Breast epithelium (tissue), 3 donors: ENCODE measurements at regions not wholly inside any gene's neighbourhood (a gene's known extent, or its start where the extent isn't known, plus 50 kb on each side); places are given as distances from the start of the nearest gene placed in this dataset.

Experiments
- POLR2A ChIP-seq: fragments of 450-650 bp; IDR thresholded peaks from one replicate; pipeline ENCODE4 v1.6.1; 2016; ENCODE audit warnings: antibody characterized with exemption, mild to moderate bottlenecking, moderate library complexity
- TF ChIP-seq, protein P1 (sequence below), 3 donors: fragments of 450-650 bp; IDR thresholded peaks; one replicate each; pipeline ENCODE4 v1.5.1; 2016 to 2017; ENCODE audit warnings: antibody characterized with exemption in 3 of 3, mild to moderate bottlenecking in 3 of 3, moderate library complexity in 3 of 3

DNA sequence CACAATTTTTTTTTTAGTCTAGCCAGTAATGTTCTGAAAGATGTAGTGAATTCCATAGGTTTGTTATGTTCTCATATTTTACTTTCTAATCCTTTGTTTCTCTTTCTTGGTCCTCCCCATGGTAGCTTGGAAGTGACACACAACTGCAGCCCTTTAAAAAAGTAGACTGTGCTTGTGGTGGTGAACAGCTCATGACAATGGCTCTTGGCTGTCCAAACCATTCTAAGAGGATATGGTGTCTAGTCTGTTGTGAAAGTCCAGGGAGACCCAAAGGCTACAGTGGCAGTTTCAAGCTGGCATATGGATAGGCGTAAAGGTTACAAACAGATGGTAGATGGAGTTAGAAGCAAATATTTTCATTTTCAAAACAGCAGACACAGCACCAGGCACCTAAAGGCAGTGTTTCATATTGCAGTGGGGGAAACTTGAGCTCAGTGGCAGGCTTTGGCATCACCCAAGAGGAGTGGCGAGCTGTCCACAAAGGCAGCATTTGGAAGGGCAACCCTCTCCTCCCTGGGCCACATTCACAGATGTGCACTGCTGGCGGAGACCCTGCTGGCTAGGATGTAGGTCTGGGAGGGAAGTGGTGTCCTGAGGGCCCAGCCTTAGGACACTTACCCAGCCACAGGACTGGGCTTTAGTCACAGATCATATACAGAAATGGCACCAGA lies 102.1 kb downstream of the DYRK2 start:
- TF ChIP-seq, protein P1, sequence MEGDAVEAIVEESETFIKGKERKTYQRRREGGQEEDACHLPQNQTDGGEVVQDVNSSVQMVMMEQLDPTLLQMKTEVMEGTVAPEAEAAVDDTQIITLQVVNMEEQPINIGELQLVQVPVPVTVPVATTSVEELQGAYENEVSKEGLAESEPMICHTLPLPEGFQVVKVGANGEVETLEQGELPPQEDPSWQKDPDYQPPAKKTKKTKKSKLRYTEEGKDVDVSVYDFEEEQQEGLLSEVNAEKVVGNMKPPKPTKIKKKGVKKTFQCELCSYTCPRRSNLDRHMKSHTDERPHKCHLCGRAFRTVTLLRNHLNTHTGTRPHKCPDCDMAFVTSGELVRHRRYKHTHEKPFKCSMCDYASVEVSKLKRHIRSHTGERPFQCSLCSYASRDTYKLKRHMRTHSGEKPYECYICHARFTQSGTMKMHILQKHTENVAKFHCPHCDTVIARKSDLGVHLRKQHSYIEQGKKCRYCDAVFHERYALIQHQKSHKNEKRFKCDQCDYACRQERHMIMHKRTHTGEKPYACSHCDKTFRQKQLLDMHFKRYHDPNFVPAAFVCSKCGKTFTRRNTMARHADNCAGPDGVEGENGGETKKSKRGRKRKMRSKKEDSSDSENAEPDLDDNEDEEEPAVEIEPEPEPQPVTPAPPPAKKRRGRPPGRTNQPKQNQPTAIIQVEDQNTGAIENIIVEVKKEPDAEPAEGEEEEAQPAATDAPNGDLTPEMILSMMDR (IDR thresholded peaks at IDR 0.05), result no peak
- no peak for TF ChIP-seq POLR2A
